K562 (cell line): ENCODE measurements at regions not wholly inside any gene's neighbourhood (a gene's known extent, or its start where the extent isn't known, plus 50 kb on each side); places are given as distances from the start of the nearest gene placed in this dataset.

Experiments used
- ATAC-seq: fragments of 200-7000 bp; cut with Tn5 transposase; 3 replicates; pipeline ENCODE4 v1.9.1; 2020; ENCODE audit warnings: moderate library complexity
- BruUV-seq: library from RNA; stranded (reverse); fragments of 400-500 nt; replicated peaks from 2 replicates; lab custom pipeline; 2021; lab: Mats Ljungman, UMichigan
- CTCF ChIA-PET: fragments of 300-600 bp; formaldehyde crosslinking; extraction: SDS; loops from one replicate; lab custom pipeline; 2021; ENCODE audit warnings: low intra/inter-chr PET ratio; lab: Yijun Ruan, JAX
- POLR2A ChIA-PET: fragments of 300-600, 350-650 bp; sonication (Branson Sonifier 250); formaldehyde crosslinking; extraction: SDS; loops from one replicate; lab custom pipeline; 2021; ENCODE audit warnings: antibody characterized with exemption, inconsistent platforms; lab: Yijun Ruan, JAX
- DNase-seq, 4 experiments: peaks; one replicate each; pipeline versions ENCODE4 v3.0.0 to v3.0.0-alpha.2; 2011 to 2018; ENCODE audit warnings: low spot score in 3 of 4, mixed read lengths in 3 of 4; ENCODE audit errors: extremely low read depth in 1 of 4
- FAIRE-seq: peaks from 2 replicates; lab custom pipeline; 2011; peaks lifted over from hg19 to GRCh38; lab: Jason Lieb, UNC
- H2AFZ ChIP-seq: 2 replicates; pipeline ENCODE4 v1.6.0; 2011; ENCODE audit warnings: low read depth, low read length, control low read depth, inconsistent platforms
- H3K27ac ChIP-seq: fragments of 200-600 bp; 3 replicates; pipeline ENCODE4 v1.8.0; 2011; ENCODE audit warnings: low read depth, mild to moderate bottlenecking, control low read depth, inconsistent platforms, low read length, moderate library complexity, mixed read lengths; ENCODE audit errors: extremely low read depth
- H3K27me3 ChIP-seq, 2 experiments: fragments of 300-600 bp in 1 of 2; 2 replicates in 1 of 2; 3 replicates in 1 of 2; pipeline versions ENCODE4 v1.6.0 to v1.8.0; 2011; ENCODE audit warnings: inconsistent platforms in 2 of 2, low read length in 2 of 2, mild to moderate bottlenecking in 1 of 2, mixed read lengths in 1 of 2, moderate library complexity in 1 of 2; ENCODE audit not compliant: control insufficient read depth in 2 of 2, insufficient read depth in 2 of 2
- H3K36me3 ChIP-seq: fragments of 300-600 bp; 3 replicates; pipeline ENCODE4 v1.8.0; 2011; ENCODE audit warnings: mild to moderate bottlenecking, low read length, inconsistent platforms; ENCODE audit not compliant: control insufficient read depth, insufficient read depth
- H3K4me1 ChIP-seq, 2 experiments: fragments of 200-600 bp in 1 of 2; replicated peaks in 1 of 2; 2 replicates in 1 of 2; 3 replicates in 1 of 2; pipeline versions ENCODE4 v1.5.1 to v1.8.0; 2011; ENCODE audit warnings: inconsistent platforms in 2 of 2, low read length in 2 of 2, mild to moderate bottlenecking in 1 of 2, mixed read lengths in 1 of 2, moderate library complexity in 1 of 2; ENCODE audit not compliant: control insufficient read depth in 2 of 2, insufficient read depth in 2 of 2
- H3K4me2 ChIP-seq: 2 replicates; pipeline ENCODE4 v1.6.1; 2011; ENCODE audit warnings: low read length, control low read depth, inconsistent platforms, mixed read lengths; ENCODE audit not compliant: insufficient read depth
- H3K4me3 ChIP-seq: fragments of 200-600 bp; sonication (generic), shearing (Covaris generic); 2 replicates; pipeline ENCODE4 v1.5.1; 2016; ENCODE audit warnings: control low read depth, inconsistent platforms
- H3K79me2 ChIP-seq: fragments of 200-600 bp; 3 replicates; pipeline ENCODE4 v1.8.0; 2011; ENCODE audit warnings: low read length, inconsistent platforms; ENCODE audit not compliant: control insufficient read depth, insufficient read depth
- H3K9ac ChIP-seq, 2 experiments: 2 replicates each; pipeline versions ENCODE4 v1.6.0 to v1.6.1; 2011; ENCODE audit warnings: low read depth in 2 of 2, low read length in 2 of 2, control low read depth in 1 of 2, inconsistent platforms in 1 of 2, mild to moderate bottlenecking in 1 of 2, mixed read lengths in 1 of 2; ENCODE audit not compliant: insufficient read depth in 1 of 2
- H3K9me1 ChIP-seq: one replicate; pipeline ENCODE4 v1.6.0; 2011; ENCODE audit warnings: inconsistent platforms, mild to moderate bottlenecking, low read length, moderate library complexity; ENCODE audit not compliant: control insufficient read depth, insufficient read depth
- H3K9me3 ChIP-seq: replicated peaks from 2 replicates; pipeline ENCODE4 v1.5.1; 2011; ENCODE audit warnings: low read depth, low read length, inconsistent platforms; ENCODE audit not compliant: control insufficient read depth, insufficient read depth
- H4K20me1 ChIP-seq: replicated peaks from 2 replicates; pipeline ENCODE4 v1.6.1; 2011; ENCODE audit warnings: low read length, inconsistent platforms, mixed read lengths; ENCODE audit not compliant: control insufficient read depth, insufficient read depth
- CCNT2 ChIP-seq: IDR thresholded peaks from 2 replicates; pipeline ENCODE4 v1.6.1; 2011; ENCODE audit warnings: borderline replicate concordance, low read depth, mild to moderate bottlenecking, moderate library complexity, mixed read lengths, low read length; ENCODE audit not compliant: insufficient read length; ENCODE audit errors: extremely low read depth
- HDGF ChIP-seq: fragments of 450-650 bp; IDR thresholded peaks from 2 replicates; pipeline ENCODE4 v1.6.1; 2016
- HLTF ChIP-seq: fragments of 450-650 bp; IDR thresholded peaks from 2 replicates; pipeline ENCODE4 v1.6.1; 2016
- HOXB6 ChIP-seq: fragments of 250-450 bp; sonication (Bioruptor Pico); IDR thresholded peaks from 2 replicates; pipeline ENCODE4 v1.5.1; 2022; ENCODE audit warnings: mild to moderate bottlenecking, borderline replicate concordance
- NFXL1 ChIP-seq: fragments of 450-650 bp; formaldehyde crosslinking; IDR thresholded peaks from 2 replicates; pipeline ENCODE4 v1.4.0; 2021; ENCODE audit warnings: mild to moderate bottlenecking
- NRF1 ChIP-seq, 2 experiments: fragments of 450-650 bp; IDR thresholded peaks in 1 of 2; conservative IDR thresholded peaks in 1 of 2; 2 replicates each; pipeline ENCODE4 v1.6.1; 2014; ENCODE audit warnings: mild to moderate bottlenecking in 2 of 2
- POLR2H ChIP-seq: IDR thresholded peaks from 2 replicates; pipeline ENCODE4 v1.6.1; 2016; ENCODE audit warnings: missing genetic modification characterization, low read depth, mild to moderate bottlenecking, control low read depth, missing compliant biosample characterization, moderate library complexity
- RBBP5 ChIP-seq: fragments of 200-600 bp; sonication (generic); IDR thresholded peaks from 2 replicates; pipeline ENCODE4 v1.6.1; 2012; ENCODE audit warnings: borderline replicate concordance, mild to moderate bottlenecking, low read length, control low read depth, inconsistent platforms; ENCODE audit not compliant: insufficient read depth, poor library complexity, severe bottlenecking
- SMAD3 ChIP-seq: fragments of 450-650 bp; formaldehyde crosslinking; conservative IDR thresholded peaks from 2 replicates; pipeline ENCODE4 v1.4.0; 2020; ENCODE audit warnings: mild to moderate bottlenecking
- ZFX ChIP-seq: sonication (generic); formaldehyde crosslinking; IDR thresholded peaks from 2 replicates; pipeline ENCODE4 v1.8.0; 2022; ENCODE audit warnings: mild to moderate bottlenecking, missing genetic modification reagents, moderate library complexity
- ZHX1 ChIP-seq: fragments of 150-350 bp; conservative IDR thresholded peaks from 2 replicates; pipeline ENCODE4 v1.6.1; 2014; ENCODE audit warnings: low read length
- ZNF121 ChIP-seq: sonication (generic); formaldehyde crosslinking; conservative IDR thresholded peaks from 2 replicates; pipeline ENCODE4 v1.8.0; 2022; ENCODE audit warnings: missing genetic modification reagents
- ZNF324 ChIP-seq: fragments of 250-450 bp; sonication (Bioruptor Pico); IDR thresholded peaks from 2 replicates; pipeline ENCODE4 v1.4.0; 2020; ENCODE audit warnings: mild to moderate bottlenecking
- WGBS: fragments of 100-300 bp; shearing (Covaris generic); methylation state at CpG from one replicate; pipeline ENCODE4 v1.1.6; 2016; ENCODE audit warnings: low coverage, mixed read lengths; ENCODE audit not compliant: insufficient coverage; ENCODE audit errors: missing lambda C conversion rate; 5-methylcytosine and 5-hydroxymethylcytosine counted together
- in situ Hi-C: fragments of 300-500 bp; cut with MboI; formaldehyde crosslinking; loops from 4 replicates; pipeline ENCODE4 v1.15.0; 2018; ENCODE audit warnings: inconsistent platforms, mixed read lengths
- intact Hi-C: fragments of 100-400 bp; cut with micrococcal nuclease; formaldehyde crosslinking; loops from 2 replicates; pipeline ENCODE4 v1.14.2; 2022
- TF ChIP-seq, protein P1 (sequence below), 2 experiments: fragments of 450-650 bp; IDR thresholded peaks; 2 replicates each; pipeline ENCODE4 v1.6.1; 2018; ENCODE audit warnings: mild to moderate bottlenecking in 2 of 2, low read depth in 1 of 2; ENCODE audit not compliant: partially characterized antibody in 2 of 2

DNA sequence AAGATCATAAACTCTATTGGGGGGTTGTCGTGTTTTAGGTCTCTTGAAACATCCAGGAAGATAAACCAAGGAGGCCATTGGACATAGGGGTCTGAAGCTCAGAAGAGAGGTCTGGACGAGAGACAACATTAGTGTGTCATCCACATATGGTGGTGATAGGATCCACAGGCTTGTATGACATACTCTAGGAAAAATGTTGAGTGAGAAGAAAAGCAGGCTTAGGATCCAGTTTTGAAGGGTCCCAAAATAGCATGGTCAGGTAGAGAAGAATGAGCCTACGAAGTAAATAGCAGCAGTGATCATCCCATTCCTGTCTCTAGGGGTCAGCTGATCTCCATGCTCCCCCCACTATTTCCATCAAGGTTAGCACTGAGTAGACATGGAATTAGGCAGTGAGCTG is 166.8 kb downstream of the ANKRD30B start:
- intact Hi-C loops (no loop called here), in situ Hi-C loops (no loop called here)
- CTCF ChIA-PET: no interaction called here
- no peak for ATAC-seq
- no peak overlapping the region for H2AFZ ChIP-seq
- H3K9ac ChIP-seq: no peak overlapping the region
- H3K27me3 ChIP-seq: no peaks in the 10 kb centered on the region
- no peak overlapping the region for H3K27ac ChIP-seq
- 0% methylated on average over 3 of the region's 3 CpGs for WGBS
- H3K4me3 ChIP-seq: no peak overlapping the region
- H3K4me1 ChIP-seq: no peaks in the 10 kb centered on the region
- no TSS peak for BruUV-seq
- POLR2A ChIA-PET: no interaction called here
- no peak overlapping the region for H3K4me2 ChIP-seq
- no peaks in the 10 kb centered on the region for H3K36me3 ChIP-seq
- no peaks in the 10 kb centered on the region for H4K20me1 ChIP-seq
- TF ChIP-seq NFXL1 (CRISPR knock-in tag) (no peak), NRF1 (conservative IDR thresholded peaks at IDR 0.05 in 1 of 2, IDR thresholded peaks at IDR 0.05 in 1 of 2) (no peak), SMAD3 (CRISPR knock-in tag) (no peak), ZNF121 (CRISPR knock-in tag) (no peak), HDGF (no peak), ZFX (CRISPR knock-in tag) (no peak), ZHX1 (no peak), CCNT2 (no peak), ZNF324 (no peak), POLR2H (no peak), HOXB6 (CRISPR knock-in tag) (no peak), RBBP5 (no peak), HLTF (no peak)
- TF ChIP-seq, protein P1, sequence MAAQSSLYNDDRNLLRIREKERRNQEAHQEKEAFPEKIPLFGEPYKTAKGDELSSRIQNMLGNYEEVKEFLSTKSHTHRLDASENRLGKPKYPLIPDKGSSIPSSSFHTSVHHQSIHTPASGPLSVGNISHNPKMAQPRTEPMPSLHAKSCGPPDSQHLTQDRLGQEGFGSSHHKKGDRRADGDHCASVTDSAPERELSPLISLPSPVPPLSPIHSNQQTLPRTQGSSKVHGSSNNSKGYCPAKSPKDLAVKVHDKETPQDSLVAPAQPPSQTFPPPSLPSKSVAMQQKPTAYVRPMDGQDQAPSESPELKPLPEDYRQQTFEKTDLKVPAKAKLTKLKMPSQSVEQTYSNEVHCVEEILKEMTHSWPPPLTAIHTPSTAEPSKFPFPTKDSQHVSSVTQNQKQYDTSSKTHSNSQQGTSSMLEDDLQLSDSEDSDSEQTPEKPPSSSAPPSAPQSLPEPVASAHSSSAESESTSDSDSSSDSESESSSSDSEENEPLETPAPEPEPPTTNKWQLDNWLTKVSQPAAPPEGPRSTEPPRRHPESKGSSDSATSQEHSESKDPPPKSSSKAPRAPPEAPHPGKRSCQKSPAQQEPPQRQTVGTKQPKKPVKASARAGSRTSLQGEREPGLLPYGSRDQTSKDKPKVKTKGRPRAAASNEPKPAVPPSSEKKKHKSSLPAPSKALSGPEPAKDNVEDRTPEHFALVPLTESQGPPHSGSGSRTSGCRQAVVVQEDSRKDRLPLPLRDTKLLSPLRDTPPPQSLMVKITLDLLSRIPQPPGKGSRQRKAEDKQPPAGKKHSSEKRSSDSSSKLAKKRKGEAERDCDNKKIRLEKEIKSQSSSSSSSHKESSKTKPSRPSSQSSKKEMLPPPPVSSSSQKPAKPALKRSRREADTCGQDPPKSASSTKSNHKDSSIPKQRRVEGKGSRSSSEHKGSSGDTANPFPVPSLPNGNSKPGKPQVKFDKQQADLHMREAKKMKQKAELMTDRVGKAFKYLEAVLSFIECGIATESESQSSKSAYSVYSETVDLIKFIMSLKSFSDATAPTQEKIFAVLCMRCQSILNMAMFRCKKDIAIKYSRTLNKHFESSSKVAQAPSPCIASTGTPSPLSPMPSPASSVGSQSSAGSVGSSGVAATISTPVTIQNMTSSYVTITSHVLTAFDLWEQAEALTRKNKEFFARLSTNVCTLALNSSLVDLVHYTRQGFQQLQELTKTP (IDR thresholded peaks at IDR 0.05; ENCODE audit: low read depth in 1 of 2, partially characterized antibody in 2 of 2): no peak
- H3K79me2 ChIP-seq: no peaks in the 10 kb centered on the region
- no peaks in the 10 kb centered on the region for H3K9me3 ChIP-seq
- no peak for DNase-seq
- FAIRE-seq: no peak
- no peaks in the 10 kb centered on the region for H3K9me1 ChIP-seq
